Neural progenitor cell (in vitro differentiated cells): ENCODE measurements at regions not wholly inside any gene's neighbourhood (a gene's known extent, or its start where the extent isn't known, plus 50 kb on each side); places are given as distances from the start of the nearest gene placed in this dataset.

ENCODE experiments used
- DNase-seq: peaks from one replicate; pipeline ENCODE4 v3.0.0-alpha.2; 2016; ENCODE audit warnings: low spot score
- H2AFZ ChIP-seq: fragments of 200-600 bp; sonication (generic); replicated peaks from 2 replicates; pipeline ENCODE4 v1.6.1; 2016; ENCODE audit warnings: antibody characterized with exemption
- H3F3A ChIP-seq: fragments of 200-600 bp; sonication (generic); 2 replicates; pipeline ENCODE4 v1.6.1; 2016; ENCODE audit warnings: antibody characterized with exemption, low read depth
- H3K27ac ChIP-seq: fragments of 200-600 bp; sonication (generic); 2 replicates; pipeline ENCODE4 v1.5.1; 2016; ENCODE audit warnings: mild to moderate bottlenecking
- H3K27me3 ChIP-seq: fragments of 200-600 bp; sonication (generic); 2 replicates; pipeline ENCODE4 v1.6.1; 2016; ENCODE audit warnings: mild to moderate bottlenecking, moderate library complexity
- H3K36me3 ChIP-seq: fragments of 200-600 bp; sonication (generic); 2 replicates; pipeline ENCODE4 v1.5.1; 2016
- H3K4me1 ChIP-seq: fragments of 200-600 bp; sonication (generic); 2 replicates; pipeline ENCODE4 v1.6.1; 2016; ENCODE audit warnings: mixed run types
- H3K4me2 ChIP-seq: fragments of 200-600 bp; sonication (generic); 2 replicates; pipeline ENCODE4 v1.6.1; 2016
- H3K4me3 ChIP-seq: fragments of 200-600 bp; sonication (generic); 2 replicates; pipeline ENCODE4 v1.5.1; 2016
- H3K79me2 ChIP-seq: fragments of 200-600 bp; sonication (generic); 2 replicates; pipeline ENCODE4 v1.6.1; 2016; ENCODE audit warnings: low read depth
- H3K9ac ChIP-seq: fragments of 200-600 bp; sonication (generic); 2 replicates; pipeline ENCODE4 v1.6.1; 2016
- H3K9me3 ChIP-seq: fragments of 200-600 bp; sonication (generic); 2 replicates; pipeline ENCODE4 v1.5.1; 2016; ENCODE audit warnings: low read depth
- H4K20me1 ChIP-seq: fragments of 200-600 bp; sonication (generic); 2 replicates; pipeline ENCODE4 v1.6.1; 2016; ENCODE audit warnings: low read depth
- H3K27ac Mint-ChIP-seq: 3 replicates; pipeline ENCODE4 v1.8.0; 2021; ENCODE audit warnings: mixed read lengths
- H3K27me3 Mint-ChIP-seq: 2 replicates; pipeline ENCODE4 v1.8.0; 2022; ENCODE audit warnings: low read depth, mild to moderate bottlenecking, inconsistent platforms, moderate library complexity, mixed read lengths; ENCODE audit not compliant: insufficient read depth
- H3K36me3 Mint-ChIP-seq: 3 replicates; pipeline ENCODE4 v1.8.0; 2021; ENCODE audit warnings: mixed read lengths
- H3K4me1 Mint-ChIP-seq: 3 replicates; pipeline ENCODE4 v1.8.0; 2021; ENCODE audit warnings: mixed read lengths
- H3K4me3 Mint-ChIP-seq: 3 replicates; pipeline ENCODE4 v1.8.0; 2021; ENCODE audit warnings: mild to moderate bottlenecking, moderate library complexity, mixed read lengths
- H3K9me3 Mint-ChIP-seq: 3 replicates; pipeline ENCODE4 v1.8.0; 2020; ENCODE audit warnings: mixed read lengths
- EZH2 ChIP-seq: fragments of 200-600 bp; sonication (generic); IDR thresholded peaks from 2 replicates; pipeline ENCODE4 v1.6.1; 2017; ENCODE audit warnings: antibody characterized with exemption, mild to moderate bottlenecking, moderate library complexity
- EZH2phosphoT487 ChIP-seq: fragments of 200-600 bp; sonication (generic); IDR thresholded peaks from 2 replicates; pipeline ENCODE4 v1.6.1; 2017; ENCODE audit warnings: antibody characterized with exemption
- TF ChIP-seq, protein P1 (sequence below): fragments of 200-600 bp; sonication (generic); IDR thresholded peaks from 2 replicates; pipeline ENCODE4 v1.5.1; 2017; ENCODE audit warnings: antibody characterized with exemption, mild to moderate bottlenecking

DNA sequence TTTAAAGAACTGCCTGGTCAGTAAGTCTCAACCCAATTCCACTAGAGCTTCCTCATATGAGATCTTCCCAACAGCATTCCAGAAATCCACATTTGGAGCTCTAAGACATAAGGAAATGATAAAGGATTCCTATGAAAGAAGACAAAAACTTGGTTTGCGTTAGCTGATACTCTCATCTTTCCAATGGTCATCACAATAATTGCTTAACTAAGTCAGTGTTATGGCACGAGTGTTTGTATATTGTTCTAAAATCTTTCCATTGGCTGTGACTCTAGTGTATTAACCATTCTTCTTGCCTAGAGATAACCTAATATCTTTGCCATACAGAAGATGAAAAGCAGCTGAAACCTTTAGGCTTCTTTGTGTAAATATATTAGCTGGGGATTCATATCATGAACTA, 289.0 kb downstream of the SNX13 start:
- no peak overlapping the region for H3K4me3 Mint-ChIP-seq
- H3K36me3 Mint-ChIP-seq = no peaks in the 10 kb centered on the region
- Histone ChIP-seq H3K36me3 (no peaks in the 10 kb centered on the region), H4K20me1 (no peaks in the 10 kb centered on the region), H3K27me3 (no peaks in the 10 kb centered on the region), H3K27ac (no peak overlapping the region), H3K4me3 (no peak overlapping the region), H3K4me1 (no peaks in the 10 kb centered on the region), H3K9me3 (no peaks in the 10 kb centered on the region), H3K9ac (no peak overlapping the region), H2AFZ (no peak overlapping the region), H3F3A (no peaks in the 10 kb centered on the region), H3K4me2 (no peak overlapping the region), H3K79me2 (no peaks in the 10 kb centered on the region)
- no peaks in the 10 kb centered on the region for H3K9me3 Mint-ChIP-seq
- H3K4me1 Mint-ChIP-seq = peaks cover 10% of the 10 kb centered on the region
- TF ChIP-seq EZH2 (no peak), EZH2phosphoT487 (no peak)
- TF ChIP-seq, protein P1, sequence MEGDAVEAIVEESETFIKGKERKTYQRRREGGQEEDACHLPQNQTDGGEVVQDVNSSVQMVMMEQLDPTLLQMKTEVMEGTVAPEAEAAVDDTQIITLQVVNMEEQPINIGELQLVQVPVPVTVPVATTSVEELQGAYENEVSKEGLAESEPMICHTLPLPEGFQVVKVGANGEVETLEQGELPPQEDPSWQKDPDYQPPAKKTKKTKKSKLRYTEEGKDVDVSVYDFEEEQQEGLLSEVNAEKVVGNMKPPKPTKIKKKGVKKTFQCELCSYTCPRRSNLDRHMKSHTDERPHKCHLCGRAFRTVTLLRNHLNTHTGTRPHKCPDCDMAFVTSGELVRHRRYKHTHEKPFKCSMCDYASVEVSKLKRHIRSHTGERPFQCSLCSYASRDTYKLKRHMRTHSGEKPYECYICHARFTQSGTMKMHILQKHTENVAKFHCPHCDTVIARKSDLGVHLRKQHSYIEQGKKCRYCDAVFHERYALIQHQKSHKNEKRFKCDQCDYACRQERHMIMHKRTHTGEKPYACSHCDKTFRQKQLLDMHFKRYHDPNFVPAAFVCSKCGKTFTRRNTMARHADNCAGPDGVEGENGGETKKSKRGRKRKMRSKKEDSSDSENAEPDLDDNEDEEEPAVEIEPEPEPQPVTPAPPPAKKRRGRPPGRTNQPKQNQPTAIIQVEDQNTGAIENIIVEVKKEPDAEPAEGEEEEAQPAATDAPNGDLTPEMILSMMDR = no peak
- no peak for DNase-seq
- H3K27ac Mint-ChIP-seq = no peak overlapping the region
- H3K27me3 Mint-ChIP-seq = peaks cover 7% of the 10 kb centered on the region

DNA sequence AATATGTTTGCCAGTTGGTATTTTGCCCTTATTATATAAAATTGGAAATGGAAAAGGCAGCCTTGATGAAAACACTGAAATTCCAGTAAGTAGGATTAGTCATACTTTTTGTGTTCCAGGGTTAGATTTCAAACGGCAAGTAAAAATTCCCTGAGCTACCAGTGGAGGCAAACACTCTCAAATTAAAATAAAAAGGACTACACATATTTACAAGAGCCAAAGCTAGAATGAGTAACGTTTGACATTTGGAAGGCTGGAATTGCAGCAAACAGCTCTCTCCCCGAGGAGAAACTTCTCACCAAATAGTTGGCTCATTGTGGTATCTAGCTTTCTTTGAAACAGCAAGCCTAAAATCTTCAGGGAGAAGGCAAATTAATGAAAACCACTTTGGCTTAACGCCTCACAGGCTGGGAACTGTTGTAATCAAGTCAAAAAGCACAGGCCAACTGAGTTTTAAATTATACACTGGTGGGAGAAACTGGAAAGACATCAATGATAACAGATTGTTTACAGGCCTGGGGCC, 288.4 kb downstream of the SNX13 start:
- Histone ChIP-seq H3K27ac (no peak overlapping the region), H2AFZ (no peak overlapping the region), H4K20me1 (no peaks in the 10 kb centered on the region), H3F3A (no peaks in the 10 kb centered on the region), H3K27me3 (no peaks in the 10 kb centered on the region), H3K9ac (no peak overlapping the region), H3K36me3 (no peaks in the 10 kb centered on the region), H3K9me3 (no peaks in the 10 kb centered on the region), H3K4me2 (no peak overlapping the region), H3K4me3 (no peak overlapping the region), H3K4me1 (no peaks in the 10 kb centered on the region), H3K79me2 (no peaks in the 10 kb centered on the region)
- no peak overlapping the region for H3K27ac Mint-ChIP-seq
- peaks cover 10% of the 10 kb centered on the region for H3K4me1 Mint-ChIP-seq
- DNase-seq = no peak
- H3K27me3 Mint-ChIP-seq = peaks cover 7% of the 10 kb centered on the region
- TF ChIP-seq EZH2 (no peak), EZH2phosphoT487 (no peak)
- TF ChIP-seq, protein P1 = no peak
- H3K36me3 Mint-ChIP-seq = no peaks in the 10 kb centered on the region
- no peak overlapping the region for H3K4me3 Mint-ChIP-seq
- H3K9me3 Mint-ChIP-seq = no peaks in the 10 kb centered on the region

DNA sequence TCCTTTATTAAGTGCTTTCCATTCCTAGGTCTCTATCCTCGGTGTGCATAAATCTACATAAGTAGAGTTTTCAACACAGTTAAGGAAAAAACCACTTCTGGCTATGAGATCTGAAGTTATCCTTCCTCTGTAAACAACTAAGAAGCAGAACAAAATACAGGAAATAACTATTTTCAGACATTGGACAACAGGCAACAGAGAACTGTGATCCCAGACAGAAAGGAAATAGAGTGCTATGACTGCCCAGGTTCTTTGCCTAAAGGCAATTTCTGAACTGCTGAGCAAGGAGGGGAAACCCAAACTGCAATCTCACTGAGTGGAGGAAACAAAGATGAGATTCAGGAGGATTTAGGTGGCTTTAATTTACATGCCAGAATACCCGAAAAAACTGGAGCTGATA, 285.4 kb downstream of the SNX13 start:
- TF ChIP-seq EZH2 (no peak), EZH2phosphoT487 (no peak)
- TF ChIP-seq, protein P1 = no peak
- H3K9ac ChIP-seq = no peak overlapping the region
- Mint-ChIP-seq H3K27ac (no peak overlapping the region), H3K27me3 (peaks cover 7% of the 10 kb centered on the region), H3K4me1 (peaks cover 10% of the 10 kb centered on the region), H3K36me3 (no peaks in the 10 kb centered on the region), H3K9me3 (no peaks in the 10 kb centered on the region), H3K4me3 (no peak overlapping the region)
- H3K79me2 ChIP-seq = no peaks in the 10 kb centered on the region
- no peak overlapping the region for H3K4me3 ChIP-seq
- no peak for DNase-seq
- H3K36me3 ChIP-seq = no peaks in the 10 kb centered on the region
- no peaks in the 10 kb centered on the region for H3K4me1 ChIP-seq
- no peak overlapping the region for H2AFZ ChIP-seq
- no peaks in the 10 kb centered on the region for H3F3A ChIP-seq
- no peak overlapping the region for H3K27ac ChIP-seq
- no peak overlapping the region for H3K4me2 ChIP-seq
- H3K27me3 ChIP-seq = no peaks in the 10 kb centered on the region
- no peaks in the 10 kb centered on the region for H3K9me3 ChIP-seq
- no peaks in the 10 kb centered on the region for H4K20me1 ChIP-seq
